NCI-H526 (cell line): ENCODE measurements at regions not wholly inside any gene's neighbourhood (a gene's known extent, or its start where the extent isn't known, plus 50 kb on each side); places are given as distances from the start of the nearest gene placed in this dataset.

Source experiments
- DNase-seq, 2 experiments: peaks; one replicate each; lab custom pipeline; 2025; lab: John Stamatoyannopoulos, UW

DNA sequence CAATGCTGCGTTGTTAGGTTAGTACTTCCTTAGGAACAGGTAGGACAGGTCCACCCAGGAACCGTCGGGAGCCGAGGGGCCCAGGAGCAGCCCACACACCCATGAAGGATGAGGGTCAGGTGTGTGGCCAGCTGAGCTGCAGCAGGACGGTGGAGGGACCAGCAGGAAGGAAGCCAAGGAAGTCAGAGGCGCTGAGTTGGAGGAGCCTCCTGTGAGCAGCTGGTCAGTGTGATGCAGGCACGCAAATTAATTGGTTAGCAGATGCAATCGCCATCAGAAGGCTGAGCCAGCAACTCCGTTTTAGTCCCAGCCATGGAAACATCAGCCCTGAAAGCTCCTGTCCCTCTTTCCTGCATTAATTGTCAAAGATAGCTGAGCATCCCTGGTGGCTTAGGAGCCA, 114.9 kb upstream of the SOX1 start:
- no peak for DNase-seq

DNA sequence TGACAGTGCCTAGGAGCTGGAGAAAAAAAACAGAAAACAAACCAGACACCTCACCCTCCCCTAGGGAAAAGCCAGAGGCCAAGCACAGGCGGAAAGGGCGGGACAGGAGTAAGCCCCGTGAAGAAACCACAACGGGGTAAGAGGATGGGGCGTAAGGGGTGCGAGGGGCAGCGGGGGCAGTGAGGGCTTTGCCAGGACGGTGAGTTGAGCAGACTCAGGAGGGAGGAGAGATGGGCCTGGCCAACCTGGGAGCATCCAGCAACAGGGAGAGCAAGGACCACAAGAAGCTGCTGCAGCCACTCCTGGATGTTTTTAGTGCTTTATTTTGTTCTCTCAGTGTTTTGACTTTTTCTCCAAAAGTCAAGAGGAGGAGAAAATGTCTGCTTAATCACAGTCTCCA, 114.1 kb upstream of the SOX1 start:
- DNase-seq: no peak

DNA sequence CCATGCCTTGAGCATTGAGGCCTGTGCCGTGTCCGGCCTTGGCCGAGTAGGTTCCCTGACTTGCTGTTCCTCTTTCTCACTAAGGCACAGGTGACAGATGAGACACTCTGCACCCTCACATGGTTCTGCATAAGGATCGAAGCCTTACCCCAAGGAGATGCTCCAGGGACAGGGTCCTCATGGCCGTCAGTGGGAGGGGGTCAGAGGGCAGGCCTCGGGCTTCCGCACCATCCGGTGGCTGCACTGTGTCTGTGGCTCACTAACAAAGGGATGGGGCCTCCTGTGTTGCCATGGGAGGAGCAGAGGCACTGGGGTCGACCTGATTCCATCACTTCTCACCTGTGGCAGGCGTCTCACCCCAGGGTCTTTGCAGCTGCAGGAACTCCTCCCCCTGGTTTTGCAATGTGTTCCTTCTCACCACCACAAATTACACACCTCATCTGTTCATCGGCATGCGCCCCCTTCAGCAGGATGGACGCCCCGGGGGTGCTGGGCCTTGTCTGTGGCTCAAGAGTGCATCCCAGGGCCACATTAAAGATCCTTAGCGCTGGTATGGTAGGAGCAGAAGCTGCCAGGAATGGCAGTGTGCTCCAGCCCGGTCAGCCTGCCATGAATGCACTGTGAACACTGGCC, 113.3 kb upstream of the SOX1 start:
- no peak for DNase-seq

DNA sequence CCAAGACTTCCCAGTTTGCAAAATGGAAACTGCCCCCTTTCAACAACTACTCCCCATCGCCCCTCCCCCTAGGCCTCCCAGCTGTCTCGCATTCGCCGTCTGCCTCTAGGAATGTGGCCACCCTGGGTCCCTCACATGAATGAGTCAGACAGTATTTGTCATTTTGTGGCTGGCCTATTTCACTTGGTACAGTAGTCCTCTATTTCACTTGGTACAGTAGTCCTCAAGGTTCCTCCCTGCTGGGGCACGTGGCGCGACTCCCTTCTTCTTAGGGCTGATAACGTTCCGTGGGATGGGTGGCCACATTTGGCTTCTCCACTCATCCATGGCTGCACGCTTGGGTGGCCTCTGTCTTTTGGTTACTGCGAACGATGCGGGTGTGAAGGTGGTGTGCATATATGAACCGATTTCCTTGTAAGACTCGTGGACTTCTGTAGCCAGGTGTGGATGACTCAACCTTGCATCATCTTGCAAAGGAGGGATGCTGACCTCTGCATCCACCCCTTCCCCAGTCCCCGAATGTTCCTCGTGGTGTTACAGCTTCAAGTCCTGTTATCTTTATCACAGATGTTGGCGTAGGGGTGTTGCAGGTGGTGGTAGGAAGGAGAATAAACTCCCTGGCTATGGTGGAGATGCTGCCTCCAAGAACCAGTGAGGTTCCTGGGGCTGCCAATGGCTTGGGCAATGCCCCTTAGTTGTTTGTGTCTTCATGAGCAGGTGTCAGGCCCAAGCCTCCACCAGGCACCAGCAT, 112.1 kb upstream of the SOX1 start:
- no peak for DNase-seq

DNA sequence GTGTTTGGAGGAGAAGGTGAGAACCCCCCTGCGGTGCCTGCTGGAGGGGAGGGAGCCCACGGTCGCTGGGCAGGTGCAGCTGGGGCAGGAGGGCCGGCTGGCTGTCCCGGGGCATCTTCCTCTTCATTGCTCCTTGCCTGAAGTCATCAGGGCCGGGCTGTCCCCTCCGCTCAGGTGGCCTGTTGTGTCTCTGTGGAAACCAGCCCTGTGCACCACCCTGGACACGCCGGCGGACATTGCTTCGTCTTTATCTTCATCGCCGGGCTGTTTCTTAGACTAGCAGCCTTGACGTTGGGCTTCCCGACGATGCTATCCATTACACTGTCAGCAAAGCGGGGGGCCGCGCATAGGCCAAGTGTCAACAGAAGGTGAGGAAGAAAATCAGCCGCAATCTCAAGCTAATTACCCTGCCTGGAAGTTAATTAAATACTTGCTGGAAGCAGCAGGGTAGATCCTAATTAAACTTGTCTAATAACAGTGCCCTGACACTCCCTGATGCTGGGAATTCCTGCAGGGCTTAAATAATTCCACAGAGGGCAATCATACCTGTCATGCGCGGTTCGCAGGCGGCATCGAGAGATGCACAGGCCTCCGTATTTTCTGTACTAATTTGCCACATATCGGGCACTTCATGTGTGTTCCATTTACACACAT, 111.4 kb upstream of the SOX1 start:
- no peak for DNase-seq

DNA sequence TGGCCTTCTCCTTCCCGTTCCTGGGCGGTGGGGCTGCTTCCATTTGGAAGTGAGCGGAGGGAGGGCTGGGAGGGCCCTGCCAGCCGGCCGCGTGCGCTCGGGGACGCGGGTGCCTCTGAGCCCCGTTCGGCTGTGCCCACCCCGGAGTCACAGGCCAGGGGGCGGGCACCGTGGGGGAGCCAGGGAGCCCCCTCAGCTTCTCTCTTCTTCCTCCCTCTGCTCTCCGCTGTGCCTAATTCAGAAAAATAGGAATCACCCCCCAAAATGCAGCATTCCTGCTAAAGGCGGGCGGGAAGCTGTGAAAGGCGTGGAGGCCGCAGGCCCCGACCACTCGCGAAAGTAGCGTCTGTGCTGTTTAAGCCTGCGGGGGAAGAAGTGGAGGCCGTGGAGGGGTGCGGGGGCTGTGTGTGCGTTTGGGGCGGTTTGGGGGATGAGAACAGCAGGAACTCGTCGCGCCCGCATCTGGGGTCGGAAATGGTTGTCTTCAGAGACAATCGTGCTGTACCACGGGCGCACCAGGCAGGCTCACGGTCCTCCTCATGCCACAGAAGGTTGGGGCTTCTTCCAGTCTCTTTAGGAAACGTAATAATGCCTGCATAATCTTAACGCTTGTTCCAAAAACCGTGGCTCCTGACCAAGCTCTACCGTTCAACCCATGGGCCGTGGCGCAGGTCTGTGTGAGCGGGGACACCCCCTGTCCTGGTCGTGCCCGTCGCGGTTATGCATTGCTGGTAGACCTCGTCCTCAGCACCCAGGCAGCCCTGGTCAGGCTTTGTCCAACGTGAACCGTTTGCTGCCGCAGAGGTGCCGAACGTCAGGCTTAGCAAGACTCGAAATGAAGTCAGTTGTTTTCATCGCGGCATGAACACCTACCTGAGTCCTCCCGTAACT, 110.4 kb upstream of the SOX1 start:
- DNase-seq: no peak

DNA sequence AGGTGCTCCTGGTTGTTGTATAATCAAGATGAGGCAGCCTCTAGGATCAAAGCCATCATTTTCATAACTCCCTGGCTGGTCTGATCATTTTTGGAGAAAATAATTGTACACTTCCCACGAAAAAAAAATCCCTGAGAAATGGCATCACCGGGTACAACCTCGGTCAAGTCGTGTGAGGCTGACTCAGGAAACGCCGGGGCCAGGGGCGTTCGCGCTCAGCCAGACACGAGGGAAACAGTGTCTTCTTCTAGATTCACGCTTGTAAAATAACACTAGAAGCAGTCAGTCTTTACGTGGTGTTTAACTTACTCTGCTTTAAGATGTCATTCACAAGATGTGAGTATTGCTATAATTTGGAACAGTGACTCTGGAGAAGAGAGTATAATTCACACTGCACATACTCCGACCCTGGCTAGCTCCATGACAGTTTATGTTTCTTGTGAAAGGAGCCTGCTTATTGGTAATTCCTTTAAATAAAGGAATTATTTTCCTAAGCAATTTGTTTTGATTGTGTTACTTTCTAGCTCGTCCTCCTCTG, 109.0 kb upstream of the SOX1 start:
- no peak for DNase-seq

DNA sequence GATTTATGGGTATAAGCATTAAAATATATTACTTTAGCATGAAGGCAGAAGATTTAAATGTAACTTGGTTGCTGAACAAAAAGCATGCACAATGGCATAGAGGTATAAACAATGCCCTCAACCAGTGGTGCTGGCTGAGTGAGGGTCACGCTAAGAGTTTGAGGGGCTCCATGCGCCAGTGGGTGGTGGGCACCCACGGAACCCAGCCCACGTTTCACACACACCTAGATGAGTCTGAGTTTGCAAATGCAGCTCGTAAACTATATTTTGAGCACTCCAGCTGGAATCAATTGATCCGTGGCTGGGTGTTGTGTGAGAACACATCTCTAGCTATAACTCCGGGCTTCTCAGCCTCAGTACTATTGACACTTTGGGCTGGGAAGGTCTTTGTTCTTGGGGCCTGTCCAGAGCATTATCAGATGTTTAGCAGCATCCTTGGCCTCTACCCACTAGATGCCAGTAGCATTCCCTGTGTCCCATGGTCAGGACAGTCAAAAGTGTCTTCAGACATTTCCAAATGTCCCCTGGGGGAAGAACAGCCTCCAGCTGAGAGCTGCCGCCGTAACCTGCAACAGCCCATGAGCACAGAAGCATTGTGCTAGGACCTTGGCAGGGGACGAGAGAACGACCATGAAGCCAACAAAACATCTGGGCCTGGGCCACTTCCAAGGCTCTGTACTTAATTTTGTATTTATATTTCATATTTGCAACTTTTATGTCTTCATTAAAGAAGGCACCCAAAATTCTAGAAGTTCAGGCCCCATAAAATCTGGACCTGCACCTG, 108.1 kb upstream of the SOX1 start:
- no peak for DNase-seq

DNA sequence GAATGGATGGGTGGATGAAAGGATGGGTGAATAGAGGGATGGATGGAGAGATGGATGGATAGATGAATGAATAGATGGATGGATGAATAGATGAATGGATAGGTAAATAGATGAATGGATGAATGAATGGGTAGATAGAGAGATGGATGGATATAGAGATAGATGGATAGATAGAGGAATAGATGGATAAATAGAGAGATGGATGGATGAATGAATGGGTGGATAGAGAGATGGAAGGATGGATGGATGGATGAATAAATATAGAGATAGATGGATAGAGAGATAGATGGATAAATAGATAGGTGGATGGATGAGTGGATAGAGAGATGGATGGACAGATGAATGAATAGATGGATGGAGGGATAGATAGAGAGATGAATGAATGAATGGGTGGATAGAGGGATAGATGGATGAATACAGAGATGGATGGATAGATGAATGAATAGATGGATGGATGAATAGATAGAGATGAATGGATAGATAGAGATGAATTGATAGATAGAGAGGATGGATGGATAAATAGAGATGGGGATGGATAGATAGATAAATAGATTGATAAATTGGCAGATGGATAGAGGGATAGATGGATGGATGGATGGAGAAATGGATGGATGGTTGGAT, 106.7 kb upstream of the SOX1 start:
- DNase-seq: no peak

DNA sequence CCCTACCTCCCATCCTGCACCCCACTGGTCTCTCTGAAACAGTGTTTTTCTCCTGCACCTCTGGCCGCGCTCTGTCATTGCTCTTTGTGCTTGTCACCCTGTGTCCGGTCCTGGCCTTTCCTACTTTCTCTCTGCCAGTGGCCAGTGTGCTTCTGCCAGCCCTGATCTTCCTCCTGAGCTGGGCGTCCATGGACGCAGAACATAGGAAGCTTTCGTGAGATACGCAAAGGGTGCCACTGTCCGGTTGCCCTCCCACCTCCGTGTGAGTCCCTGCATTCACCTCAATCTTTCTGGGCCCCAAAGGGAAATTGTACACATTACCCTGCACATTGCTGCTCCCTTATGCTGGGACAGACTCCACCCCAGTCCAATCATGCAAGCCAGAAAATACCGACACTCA, 105.7 kb upstream of the SOX1 start:
- DNase-seq: no peak

DNA sequence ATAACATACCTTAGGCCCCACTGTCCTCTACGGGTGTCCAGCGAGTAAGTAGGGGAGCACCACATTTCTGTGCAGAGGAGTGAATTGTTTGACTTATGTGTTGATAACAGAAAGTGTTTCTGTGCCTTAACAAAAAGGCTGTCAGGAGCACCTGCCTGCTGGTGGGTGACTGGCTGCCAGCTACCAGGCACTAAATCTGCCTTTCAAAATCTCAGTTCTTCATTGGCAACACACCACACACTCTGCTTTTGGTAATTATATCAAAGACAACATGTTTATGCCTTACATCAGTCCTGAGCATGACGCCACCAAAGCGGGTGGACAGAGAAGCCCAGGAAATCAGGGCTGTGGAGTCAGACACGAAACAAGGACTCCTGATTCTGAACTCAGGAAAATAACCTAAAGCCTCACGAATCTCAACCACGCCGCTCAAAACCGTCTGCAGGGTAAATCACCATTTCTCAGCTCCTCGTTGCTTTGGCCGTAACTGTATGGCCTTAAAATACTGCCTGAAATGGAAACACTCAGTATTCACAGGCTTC, 105.2 kb upstream of the SOX1 start:
- DNase-seq: no peak

DNA sequence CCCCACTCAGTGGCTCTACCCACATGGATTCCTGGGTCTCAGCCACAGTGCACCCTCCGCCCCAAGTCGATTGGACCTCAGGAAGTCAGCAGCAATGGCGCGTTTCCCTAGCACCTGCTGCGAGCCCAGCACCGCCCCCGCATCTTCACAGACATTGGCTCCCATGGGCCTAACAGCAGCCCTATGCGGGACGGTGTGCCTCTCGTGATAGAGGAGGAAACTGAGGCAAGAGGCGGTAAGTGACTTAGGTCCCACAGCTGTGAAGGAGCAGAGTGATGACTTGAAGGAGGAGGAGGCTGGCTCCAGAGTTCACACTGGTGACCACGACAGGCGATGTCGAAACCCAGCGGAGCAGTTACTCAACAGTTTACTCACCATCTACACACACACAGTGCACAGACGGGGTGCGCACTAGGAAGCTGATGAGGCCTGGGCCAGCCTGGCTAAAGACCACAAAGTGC, 104.5 kb upstream of the SOX1 start:
- no peak for DNase-seq

DNA sequence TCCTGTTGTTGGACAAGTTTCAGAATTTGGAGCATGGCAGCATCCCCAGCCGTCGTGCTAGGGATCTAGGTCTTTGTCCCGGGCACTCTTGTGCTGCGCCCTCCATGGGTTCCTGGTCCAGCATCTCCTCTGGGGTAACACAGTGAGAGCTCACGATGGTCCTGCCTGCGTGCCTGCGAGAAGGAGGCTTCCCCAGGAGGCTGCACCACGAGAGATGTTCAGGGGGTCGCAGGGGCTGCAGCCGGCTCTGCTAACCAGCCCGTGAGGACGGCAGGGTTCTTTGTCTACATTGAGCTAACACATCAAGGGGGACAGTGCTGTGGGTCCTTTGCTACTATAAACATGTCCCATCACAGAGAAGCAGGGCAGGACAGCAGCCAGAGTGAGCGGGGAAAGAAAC, 103.9 kb upstream of the SOX1 start:
- DNase-seq: no peak

DNA sequence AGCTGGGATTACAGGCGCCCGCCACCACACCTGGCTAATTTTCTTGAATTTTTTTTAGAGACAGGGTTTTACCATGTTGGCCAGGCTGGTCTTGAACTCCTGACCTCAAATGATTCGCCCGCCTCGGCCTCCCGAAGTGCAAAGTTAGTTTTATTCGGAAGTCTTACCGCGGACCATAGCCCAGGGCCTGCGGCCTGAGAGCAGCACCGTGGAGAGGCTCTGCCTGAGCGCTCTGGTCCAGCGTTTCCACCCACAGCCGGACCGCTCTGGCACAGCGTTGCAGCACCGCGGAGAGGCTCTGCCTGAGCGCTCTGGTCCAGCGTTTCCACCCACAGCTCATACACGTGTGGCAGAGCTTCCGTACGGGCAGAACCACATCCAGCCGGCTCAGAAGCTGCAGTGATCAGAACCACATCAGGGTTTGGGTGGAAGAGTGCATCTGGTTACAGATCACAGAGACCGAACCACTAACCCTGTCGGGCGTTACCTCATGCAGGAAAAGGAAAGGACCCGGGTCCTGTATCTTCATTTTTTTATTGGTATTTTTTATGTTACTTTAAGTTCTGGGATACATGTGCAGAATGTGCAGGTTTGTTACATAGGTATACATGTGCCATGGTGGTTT, 102.4 kb upstream of the SOX1 start:
- DNase-seq: no peak

DNA sequence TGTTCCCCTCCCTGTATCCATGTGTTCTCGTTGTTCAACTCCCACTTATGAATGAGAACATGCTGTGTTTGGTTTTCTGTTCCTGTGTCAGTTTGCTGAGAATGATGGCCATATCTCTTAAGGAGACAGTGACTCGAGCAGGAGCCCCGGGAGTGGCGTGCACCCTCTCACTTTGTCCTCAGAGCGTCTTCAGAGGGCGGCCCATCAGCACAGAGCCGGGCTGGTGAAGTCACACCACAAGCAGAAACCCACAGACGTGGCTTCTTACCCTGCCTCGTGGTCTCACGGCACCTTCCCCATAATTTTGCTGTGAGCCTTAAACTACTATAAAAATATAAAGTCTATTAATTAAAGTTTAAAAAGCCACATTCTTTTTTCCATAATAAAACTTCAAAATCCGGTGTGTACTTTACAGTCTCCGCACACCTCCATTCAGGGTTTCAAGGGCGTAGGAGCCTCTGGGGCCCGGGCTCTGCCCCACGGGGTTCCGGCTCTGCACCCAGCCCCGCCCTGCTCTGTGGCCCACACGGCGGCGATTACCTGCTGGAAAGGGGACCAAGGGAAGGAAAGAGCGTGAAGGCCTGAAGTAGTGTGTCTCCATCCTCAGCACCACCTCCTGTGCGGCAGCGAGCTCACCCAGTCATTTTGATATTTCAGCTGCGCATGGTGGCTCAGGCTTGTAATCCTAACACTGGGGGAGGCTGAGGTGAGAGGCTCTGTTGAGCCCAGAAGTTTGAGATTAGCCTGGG, 101.3 kb upstream of the SOX1 start:
- DNase-seq: no peak

DNA sequence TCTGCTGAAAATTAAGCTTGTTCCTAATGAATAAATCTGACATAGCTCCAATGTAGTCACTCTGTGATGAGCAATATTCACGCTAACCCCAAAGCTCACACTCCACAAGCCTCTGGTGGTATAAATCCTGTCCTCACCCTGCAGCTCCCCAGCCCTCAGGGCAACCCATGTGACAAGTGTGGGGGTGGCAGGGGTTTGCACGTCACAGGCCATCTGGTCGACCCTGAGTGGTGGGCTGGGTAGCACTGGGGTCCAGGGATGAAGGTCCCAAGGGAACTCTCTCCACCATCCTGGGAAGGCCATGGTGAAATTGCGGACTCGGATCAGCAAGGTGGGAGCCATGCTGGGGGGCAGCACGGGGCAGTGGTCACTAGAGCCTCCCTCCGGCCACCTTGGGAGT, 100.0 kb upstream of the SOX1 start:
- no peak for DNase-seq

DNA sequence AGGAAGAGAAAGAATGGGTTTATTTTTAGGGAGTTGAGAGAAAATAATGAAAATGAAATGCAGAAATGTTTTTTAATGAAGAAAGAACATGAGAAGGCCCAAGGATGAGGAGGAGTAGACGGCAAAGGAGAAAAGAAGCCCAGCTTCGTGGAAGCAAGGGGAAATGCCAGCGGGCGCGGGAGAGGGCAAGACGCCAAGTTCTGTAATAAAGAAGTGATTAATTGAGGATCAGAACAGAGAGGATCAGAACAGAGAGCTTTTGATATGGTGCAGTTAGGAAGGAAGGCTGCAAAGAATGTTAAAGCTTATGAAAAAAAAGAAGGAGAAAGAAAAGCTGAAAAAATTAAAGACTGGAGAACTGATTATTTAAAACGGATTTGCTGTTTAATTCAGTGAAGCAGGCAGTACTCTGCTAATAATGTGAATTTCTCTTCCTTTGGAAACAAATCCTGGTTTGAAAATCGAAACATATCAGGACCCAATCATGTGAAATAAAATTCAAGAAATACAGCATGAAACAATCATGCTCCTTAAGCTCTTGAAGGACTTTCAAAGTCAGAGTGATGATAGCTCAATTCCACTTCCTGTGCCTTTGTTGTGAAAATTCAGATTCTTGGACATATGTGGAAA, 99.3 kb upstream of the SOX1 start:
- no peak for DNase-seq

DNA sequence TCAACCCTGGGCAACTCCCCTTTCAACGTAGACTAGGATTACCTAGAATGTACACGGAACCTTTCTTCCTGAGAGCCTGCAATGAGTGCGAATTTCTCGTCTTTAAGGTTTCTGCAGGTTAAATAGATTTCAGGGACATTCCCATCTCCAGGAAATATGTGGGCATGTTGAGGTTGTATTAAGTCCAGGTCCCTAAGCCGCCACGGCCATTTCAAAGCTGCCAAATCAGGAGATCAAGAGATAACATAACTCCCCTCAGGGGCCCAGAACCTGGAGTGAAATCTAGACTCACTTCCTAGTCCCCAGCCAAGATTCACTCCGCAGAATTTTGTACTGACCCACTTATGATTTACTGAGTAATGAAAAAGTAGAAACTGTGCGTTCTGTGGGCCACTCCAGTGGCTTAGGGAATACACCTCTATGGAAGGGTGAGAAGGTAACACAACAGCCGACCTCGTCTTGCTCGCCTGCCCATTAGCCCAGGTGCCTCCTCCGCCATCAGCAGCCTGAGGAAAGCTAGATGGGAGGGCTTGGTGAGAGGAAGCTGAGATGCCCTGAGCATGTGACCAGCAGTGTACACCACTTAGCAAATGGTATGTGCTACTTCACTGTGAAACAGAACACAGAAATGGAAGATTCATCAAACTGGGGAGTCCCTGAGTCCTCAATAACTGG, 98.5 kb upstream of the SOX1 start:
- DNase-seq: no peak
